ENCODE measurements at regions not wholly inside any gene's neighbourhood (a gene's known extent, or its start where the extent isn't known, plus 50 kb on each side); places are given as distances from the start of the nearest gene placed in this dataset.

- Histone ChIP-seq H3K4me1 (ENCODE audit: control insufficient read depth in 1 of 2, low read depth in 2 of 2) (peaks cover 0 to 6% of the 10 kb centered on the region in 2 donors), H3K36me3 (no peaks in the 10 kb centered on the region), H3K4me3 (no peak overlapping the region), H3K9me3 (no peaks in the 10 kb centered on the region), H3K27ac (no peak overlapping the region), H3K27me3 (replicated peaks; ENCODE audit: insufficient read depth) (no peaks in the 10 kb centered on the region)
- no peak for DNase-seq (ENCODE audit: low spot score)
- ATAC-seq (ENCODE audit: insufficient number of reproducible peaks, low FRiP score, low read depth), result no peak
- TF ChIP-seq, protein P1, sequence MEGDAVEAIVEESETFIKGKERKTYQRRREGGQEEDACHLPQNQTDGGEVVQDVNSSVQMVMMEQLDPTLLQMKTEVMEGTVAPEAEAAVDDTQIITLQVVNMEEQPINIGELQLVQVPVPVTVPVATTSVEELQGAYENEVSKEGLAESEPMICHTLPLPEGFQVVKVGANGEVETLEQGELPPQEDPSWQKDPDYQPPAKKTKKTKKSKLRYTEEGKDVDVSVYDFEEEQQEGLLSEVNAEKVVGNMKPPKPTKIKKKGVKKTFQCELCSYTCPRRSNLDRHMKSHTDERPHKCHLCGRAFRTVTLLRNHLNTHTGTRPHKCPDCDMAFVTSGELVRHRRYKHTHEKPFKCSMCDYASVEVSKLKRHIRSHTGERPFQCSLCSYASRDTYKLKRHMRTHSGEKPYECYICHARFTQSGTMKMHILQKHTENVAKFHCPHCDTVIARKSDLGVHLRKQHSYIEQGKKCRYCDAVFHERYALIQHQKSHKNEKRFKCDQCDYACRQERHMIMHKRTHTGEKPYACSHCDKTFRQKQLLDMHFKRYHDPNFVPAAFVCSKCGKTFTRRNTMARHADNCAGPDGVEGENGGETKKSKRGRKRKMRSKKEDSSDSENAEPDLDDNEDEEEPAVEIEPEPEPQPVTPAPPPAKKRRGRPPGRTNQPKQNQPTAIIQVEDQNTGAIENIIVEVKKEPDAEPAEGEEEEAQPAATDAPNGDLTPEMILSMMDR (IDR thresholded peaks at IDR 0.05), result no peak
These were observed 326.9 kb downstream of the SLITRK5 start for GRCh38 chr13:87998081-87998480.

GRCh38 chr13:87999240-87999700 is 328.1 kb downstream of the SLITRK5 start:
- DNase-seq (ENCODE audit: low spot score), result no peak
- no peak for ATAC-seq (ENCODE audit: insufficient number of reproducible peaks, low FRiP score, low read depth)
- Histone ChIP-seq H3K27ac (no peak overlapping the region), H3K4me1 (ENCODE audit: control insufficient read depth in 1 of 2, low read depth in 2 of 2) (peaks cover 0 to 6% of the 10 kb centered on the region in 2 donors), H3K4me3 (no peak overlapping the region), H3K36me3 (no peaks in the 10 kb centered on the region), H3K27me3 (replicated peaks; ENCODE audit: insufficient read depth) (no peaks in the 10 kb centered on the region), H3K9me3 (no peaks in the 10 kb centered on the region)
- TF ChIP-seq, protein P1 (IDR thresholded peaks at IDR 0.05), result no peak

DNA sequence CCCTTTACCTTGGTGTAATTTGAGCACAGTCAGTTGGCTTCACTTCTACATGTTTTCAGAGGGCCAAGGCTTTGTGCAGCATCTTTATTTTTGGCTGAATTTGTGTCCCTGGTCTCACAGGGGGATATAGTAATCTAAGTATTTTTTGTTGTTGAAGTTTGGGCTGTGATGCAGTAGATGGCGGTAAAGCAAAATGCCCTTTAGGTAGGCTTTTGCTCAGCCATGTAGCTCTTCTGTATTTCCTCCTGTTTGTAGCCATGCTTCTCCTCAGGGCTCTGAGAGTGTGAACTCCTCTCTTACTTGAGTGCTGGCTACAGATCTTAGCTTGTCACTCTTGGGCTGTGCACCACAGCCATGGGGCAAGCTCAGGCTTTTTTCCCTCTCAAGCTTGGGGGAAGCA is 328.6 kb downstream of the SLITRK5 start:
- DNase-seq (ENCODE audit: low spot score) (no peak), ATAC-seq (ENCODE audit: insufficient number of reproducible peaks, low FRiP score, low read depth) (no peak)
- Histone ChIP-seq H3K27me3 (replicated peaks; ENCODE audit: insufficient read depth) (no peaks in the 10 kb centered on the region), H3K27ac (no peak overlapping the region), H3K4me1 (ENCODE audit: control insufficient read depth in 1 of 2, low read depth in 2 of 2) (peaks cover 0 to 6% of the 10 kb centered on the region in 2 donors), H3K36me3 (no peaks in the 10 kb centered on the region), H3K9me3 (no peaks in the 10 kb centered on the region), H3K4me3 (no peak overlapping the region)
- TF ChIP-seq, protein P1 (IDR thresholded peaks at IDR 0.05), result no peak

- ATAC-seq (ENCODE audit: insufficient number of reproducible peaks, low FRiP score, low read depth) (no peak), DNase-seq (ENCODE audit: low spot score) (no peak)
- no peak overlapping the region for H3K27ac ChIP-seq
- H3K4me1 ChIP-seq (ENCODE audit: control insufficient read depth in 1 of 2, low read depth in 2 of 2), result peaks cover 0 to 6% of the 10 kb centered on the region in 2 donors
- no peak overlapping the region for H3K4me3 ChIP-seq
- no peaks in the 10 kb centered on the region for H3K9me3 ChIP-seq
- no peaks in the 10 kb centered on the region for H3K36me3 ChIP-seq
- no peaks in the 10 kb centered on the region for H3K27me3 ChIP-seq (replicated peaks; ENCODE audit: insufficient read depth)
- TF ChIP-seq, protein P1 (IDR thresholded peaks at IDR 0.05), result no peak
These were observed 329.1 kb downstream of the SLITRK5 start for GRCh38 chr13:88000239-88000638.

DNA sequence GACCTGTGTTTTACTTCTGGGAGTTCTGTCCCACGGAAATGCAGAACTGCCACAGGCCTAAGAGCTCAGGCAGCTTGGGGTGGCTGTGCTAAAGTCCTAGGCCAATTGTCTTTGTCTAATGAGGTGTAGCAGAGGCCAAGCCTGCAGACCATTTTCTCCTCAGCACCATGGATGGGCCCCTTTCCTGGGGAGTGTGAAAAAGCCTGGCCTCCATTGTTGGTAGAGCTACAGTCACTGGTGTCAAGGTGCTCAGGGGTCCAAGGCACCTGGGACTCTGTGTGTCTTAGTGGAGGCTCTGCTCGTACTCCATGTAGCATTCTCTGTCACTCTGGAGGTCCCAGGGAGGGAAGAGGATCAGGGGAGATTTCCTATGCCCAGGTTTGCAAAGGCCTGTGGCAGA is 329.6 kb downstream of the SLITRK5 start:
- no peaks in the 10 kb centered on the region for H3K36me3 ChIP-seq
- DNase-seq (ENCODE audit: low spot score), result no peak
- ATAC-seq (ENCODE audit: insufficient number of reproducible peaks, low FRiP score, low read depth), result no peak
- no peaks in the 10 kb centered on the region for H3K9me3 ChIP-seq
- TF ChIP-seq, protein P1 (IDR thresholded peaks at IDR 0.05), result no peak
- H3K4me1 ChIP-seq (ENCODE audit: control insufficient read depth in 1 of 2, low read depth in 2 of 2), result peaks cover 0 to 6% of the 10 kb centered on the region in 2 donors
- no peaks in the 10 kb centered on the region for H3K27me3 ChIP-seq (replicated peaks; ENCODE audit: insufficient read depth)
- no peak overlapping the region for H3K27ac ChIP-seq
- H3K4me3 ChIP-seq, result no peak overlapping the region

All from thoracic aorta (tissue), 2 donors.